GM12878 (cell line): ENCODE measurements at regions not wholly inside any gene's neighbourhood (a gene's known extent, or its start where the extent isn't known, plus 50 kb on each side); places are given as distances from the start of the nearest gene placed in this dataset.

Experiments
- ATAC-seq: fragments of 200-7000 bp; cut with Tn5 transposase; 3 replicates; pipeline ENCODE4 v1.9.1; 2020; ENCODE audit warnings: mild to moderate bottlenecking, moderate library complexity
- BruUV-seq: library from RNA; stranded (reverse); fragments of 400-500 nt; replicated peaks from 2 replicates; lab custom pipeline; 2021; lab: Mats Ljungman, UMichigan
- CTCF ChIA-PET: fragments of 300-600 bp; sonication (Branson Sonifier 250); formaldehyde crosslinking; extraction: SDS; loops from one replicate; lab custom pipeline; 2021; ENCODE audit warnings: inconsistent platforms; lab: Yijun Ruan, JAX
- POLR2A ChIA-PET: fragments of 350-600 bp; formaldehyde crosslinking; extraction: SDS; loops from one replicate; lab custom pipeline; 2021; ENCODE audit warnings: inconsistent platforms; lab: Charles Lee
- RAD21 ChIA-PET: fragments of 300-600 bp; sonication (Branson Sonifier 250); formaldehyde crosslinking; loops from one replicate; lab custom pipeline; 2023; ENCODE audit warnings: antibody characterized with exemption; ENCODE audit not compliant: unreplicated experiment; lab: Charles Lee
- SMC1A ChIA-PET: fragments of 300-600 bp; sonication (Branson Sonifier 250); formaldehyde crosslinking; loops from one replicate; lab custom pipeline; 2023; ENCODE audit not compliant: unreplicated experiment, uncharacterized antibody; lab: Charles Lee
- DNase-seq: peaks from one replicate; pipeline ENCODE4 v3.0.0-alpha.2; 2011; ENCODE audit warnings: low read depth, low spot score
- FAIRE-seq: peaks from 3 replicates; lab custom pipeline; 2011; peaks lifted over from hg19 to GRCh38; lab: Jason Lieb, UNC
- H2AFZ ChIP-seq: 2 replicates; pipeline ENCODE4 v1.6.0; 2011; ENCODE audit warnings: low read depth, low read length, control low read depth; ENCODE audit not compliant: control insufficient read depth
- H3K27ac ChIP-seq: 2 replicates; pipeline ENCODE4 v1.5.1; 2011; ENCODE audit warnings: control low read depth; ENCODE audit not compliant: control insufficient read depth, insufficient read depth
- H3K27me3 ChIP-seq, 2 experiments: replicated peaks in 1 of 2; 2 replicates each; pipeline versions ENCODE4 v1.6.0 to v1.6.1; 2011; ENCODE audit warnings: low read length in 1 of 2; ENCODE audit not compliant: control insufficient read depth in 2 of 2, insufficient read depth in 2 of 2
- H3K36me3 ChIP-seq, 2 experiments: 2 replicates each; pipeline ENCODE4 v1.5.1; 2011; ENCODE audit warnings: low read length in 1 of 2; ENCODE audit not compliant: control insufficient read depth in 2 of 2, insufficient read depth in 2 of 2
- H3K4me1 ChIP-seq: 2 replicates; pipeline ENCODE4 v1.6.1; 2011; ENCODE audit warnings: mild to moderate bottlenecking, low read length, moderate library complexity, mixed read lengths; ENCODE audit not compliant: control insufficient read depth, insufficient read depth
- H3K4me2 ChIP-seq: 2 replicates; pipeline ENCODE4 v1.6.0; 2011; ENCODE audit warnings: control low read depth; ENCODE audit not compliant: control insufficient read depth, insufficient read depth
- H3K4me3 ChIP-seq: fragments of 200-600 bp; sonication (generic); 2 replicates; pipeline ENCODE4 v1.5.1; 2016
- H3K79me2 ChIP-seq: 2 replicates; pipeline ENCODE4 v1.6.0; 2011; ENCODE audit warnings: low read length; ENCODE audit not compliant: control insufficient read depth, insufficient read depth
- H3K9ac ChIP-seq: 2 replicates; pipeline ENCODE4 v1.8.0; 2011; ENCODE audit warnings: low read length, control low read depth, mixed read lengths; ENCODE audit not compliant: control insufficient read depth, insufficient read depth
- H3K9me3 ChIP-seq: replicated peaks from 3 replicates; pipeline ENCODE4 v1.5.1; 2011; ENCODE audit warnings: mild to moderate bottlenecking, low read length; ENCODE audit not compliant: control insufficient read depth, insufficient read depth
- H4K20me1 ChIP-seq: 2 replicates; pipeline ENCODE4 v1.6.0; 2011; ENCODE audit not compliant: control insufficient read depth, insufficient read depth
- CBFB ChIP-seq: IDR thresholded peaks from 2 replicates; pipeline ENCODE4 v1.6.1; 2016; ENCODE audit warnings: antibody characterized with exemption, low read depth
- ESRRA ChIP-seq: IDR thresholded peaks from 2 replicates; pipeline ENCODE4 v1.6.1; 2012; ENCODE audit warnings: mild to moderate bottlenecking, low read length, improper control_type of control experiment
- MEF2B ChIP-seq: fragments of 450-650 bp; IDR thresholded peaks from 2 replicates; pipeline ENCODE4 v1.6.1; 2018; ENCODE audit warnings: mild to moderate bottlenecking, moderate library complexity; ENCODE audit not compliant: partially characterized antibody, poor library complexity, severe bottlenecking
- MLLT1 ChIP-seq: fragments of 450-650 bp; IDR thresholded peaks from 2 replicates; pipeline ENCODE4 v1.6.1; 2016; ENCODE audit warnings: mild to moderate bottlenecking
- NBN ChIP-seq: fragments of 450-650 bp; IDR thresholded peaks from 2 replicates; pipeline ENCODE4 v1.6.1; 2016
- PKNOX1 ChIP-seq: fragments of 450-650 bp; IDR thresholded peaks from 2 replicates; pipeline ENCODE4 v1.6.1; 2016; ENCODE audit warnings: mild to moderate bottlenecking
- POLR2A ChIP-seq: IDR thresholded peaks from 2 replicates; pipeline ENCODE4 v1.6.1; 2011; ENCODE audit warnings: low read depth, mild to moderate bottlenecking, low read length
- SP1 ChIP-seq: IDR thresholded peaks from one replicate; pipeline ENCODE4 v1.6.1; 2011; ENCODE audit warnings: low read depth, low read length
- WRNIP1 ChIP-seq: IDR thresholded peaks from 2 replicates; pipeline ENCODE4 v1.6.1; 2011; ENCODE audit warnings: low read depth, low read length, improper control_type of control experiment, borderline replicate concordance
- ZBTB40 ChIP-seq: fragments of 450-650 bp; IDR thresholded peaks from 2 replicates; pipeline ENCODE4 v1.6.1; 2016; ENCODE audit warnings: mild to moderate bottlenecking, moderate library complexity, borderline replicate concordance
- ZNF207 ChIP-seq: fragments of 450-650 bp; IDR thresholded peaks from 2 replicates; pipeline ENCODE4 v1.6.1; 2014; ENCODE audit warnings: antibody characterized with exemption, mild to moderate bottlenecking, borderline replicate concordance
- WGBS: methylation state at CpG from one replicate; pipeline ENCODE4 v1.1.6; 2016; ENCODE audit warnings: low lambda C conversion rate; ENCODE audit not compliant: insufficient replicate concordance, insufficient coverage; ENCODE audit errors: missing lambda C conversion rate; 5-methylcytosine and 5-hydroxymethylcytosine counted together
- in situ Hi-C: fragments of 300-500 bp; cut with MboI; formaldehyde crosslinking; loops from 9 replicates; pipeline ENCODE4 v1.14.3; 2018; ENCODE audit warnings: mixed read lengths
- intact Hi-C: fragments of 100-400 bp; cut with micrococcal nuclease; formaldehyde crosslinking; loops from one replicate; pipeline ENCODE4 v1.14.2; 2022; ENCODE audit not compliant: unreplicated experiment

DNA sequence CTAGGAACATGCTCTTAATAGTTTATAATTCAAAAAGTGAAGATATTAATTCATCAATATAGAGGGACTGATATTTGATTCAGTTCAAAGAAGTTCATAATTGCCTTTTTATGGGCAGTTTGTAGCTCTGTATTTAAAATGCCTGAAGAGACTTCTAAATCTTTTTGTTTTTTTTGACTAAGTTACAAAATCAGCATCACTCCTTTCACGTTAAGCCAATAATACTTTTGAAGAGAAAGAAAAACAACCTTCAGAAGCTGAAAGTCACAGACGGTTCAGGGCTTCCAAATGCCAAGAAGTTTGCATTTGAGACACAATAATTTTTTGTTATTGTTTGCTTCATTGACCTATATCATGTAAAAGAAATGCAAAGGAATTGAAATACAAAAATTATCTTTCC, 394.6 kb upstream of the NR2F2 start:
- ATAC-seq (no peak), FAIRE-seq (no peak)
- no peaks in the 10 kb centered on the region for H3K79me2 ChIP-seq
- H3K4me2 ChIP-seq: no peak overlapping the region
- H3K27me3 ChIP-seq: no peaks in the 10 kb centered on the region
- no peak for TF ChIP-seq MLLT1
- no peak for TF ChIP-seq MEF2B
- no peak for TF ChIP-seq CBFB
- TF ChIP-seq ZNF207: no peak
- TF ChIP-seq ZBTB40: no peak
- no peak for TF ChIP-seq SP1
- no peak for TF ChIP-seq WRNIP1
- TF ChIP-seq POLR2A: no peak
- TF ChIP-seq ESRRA: no peak
- no peak for TF ChIP-seq PKNOX1
- no peak for TF ChIP-seq NBN
- TF ChIP-seq, all 136 proteins: peak for 0
- Histone ChIP-seq H3K9ac (no peak overlapping the region), H3K9me3 (no peaks in the 10 kb centered on the region; the same call in 2 of the 3 replicates), H3K4me1 (no peaks in the 10 kb centered on the region), H3K36me3 (no peaks in the 10 kb centered on the region), H4K20me1 (no peaks in the 10 kb centered on the region), H2AFZ (no peak overlapping the region), H3K27ac (no peak overlapping the region), H3K4me3 (no peak overlapping the region)
- ChIA-PET RAD21 (no interaction called here), POLR2A (interaction anchor here (1.4 kb wide), 1 partner anchor 38 kb away, joined by 3 read pairs; no protein-coding TSS in a partner anchor), CTCF (interaction anchor here (1.1 to 1.4 kb wide), 3 partner anchors 11 to 60 kb away, joined by 3 to 4 read pairs (median 3); no protein-coding TSS in a partner anchor), SMC1A (interaction anchor here (1.1 to 1.4 kb wide), 2 partner anchors 19 to 104 kb away, joined by 3 to 4 read pairs; no protein-coding TSS in a partner anchor)
- WGBS: 14% methylated on average over 2 of the region's 2 CpGs
- intact Hi-C loops (no loop called here), in situ Hi-C loops (no loop called here)
- DNase-seq: no peak
- BruUV-seq: no TSS peak
